HG03045 (cell line): ENCODE measurements at regions not wholly inside any gene's neighbourhood (a gene's known extent, or its start where the extent isn't known, plus 50 kb on each side); places are given as distances from the start of the nearest gene placed in this dataset.

Experiments used
- ATAC-seq: cut with Tn5 transposase; IDR thresholded peaks from one replicate; pipeline ENCODE4 v1.9.1; 2021; ENCODE audit warnings: mild to moderate bottlenecking, moderate library complexity; ENCODE audit not compliant: unreplicated experiment

DNA sequence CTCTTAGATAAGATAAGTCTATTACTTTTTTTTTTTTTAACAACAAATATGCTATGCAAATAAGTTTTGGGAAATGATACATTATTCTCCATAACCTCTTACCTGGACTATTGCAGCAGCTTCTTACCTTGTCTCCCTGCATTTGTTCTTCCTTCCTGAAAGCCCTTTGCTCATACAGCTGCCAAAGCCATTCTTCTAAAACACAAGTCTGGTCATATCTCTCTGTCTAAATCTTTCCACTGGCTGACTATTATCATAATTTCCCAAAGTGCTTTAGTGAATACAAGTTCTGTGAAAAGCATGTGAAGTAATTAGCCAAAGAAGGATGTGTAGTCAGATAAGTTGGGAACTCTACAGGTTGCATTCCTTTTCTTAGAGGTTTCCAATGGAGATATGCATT is 115.4 kb upstream of the CNTLN start:
- ATAC-seq, result no peak

DNA sequence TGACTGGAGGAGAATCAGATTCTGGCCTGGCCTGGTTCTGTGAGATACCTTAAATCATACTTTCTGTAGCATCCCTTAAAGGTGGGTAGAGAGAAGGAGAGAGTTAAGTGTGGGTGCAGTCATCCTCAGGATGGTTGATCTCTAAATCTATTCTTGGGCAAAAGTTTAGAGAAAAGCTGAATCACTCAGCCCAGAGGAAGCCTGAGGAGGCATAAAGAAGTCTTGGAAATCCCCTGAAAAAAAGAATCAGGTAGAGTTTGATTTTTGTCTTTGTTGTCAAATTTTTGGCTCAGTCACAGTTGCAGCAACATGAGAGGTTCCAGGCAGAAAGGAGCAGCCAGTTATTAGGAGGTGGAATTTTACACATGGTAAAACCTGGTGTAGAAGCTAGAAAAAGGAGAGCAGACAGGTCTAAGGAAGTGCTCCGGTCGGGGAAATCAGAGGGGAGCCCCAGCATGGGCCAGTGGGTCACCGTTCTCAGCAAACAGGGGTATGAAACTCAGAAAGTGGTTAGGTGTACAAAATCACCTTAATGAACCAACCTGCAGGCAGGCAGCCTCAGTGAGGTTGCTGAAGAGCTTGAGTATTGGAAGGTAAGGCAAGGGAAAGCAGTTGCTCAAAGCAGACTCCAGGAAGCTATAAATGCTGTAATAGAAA is 116.2 kb upstream of the CNTLN start:
- ATAC-seq, result no peak

DNA sequence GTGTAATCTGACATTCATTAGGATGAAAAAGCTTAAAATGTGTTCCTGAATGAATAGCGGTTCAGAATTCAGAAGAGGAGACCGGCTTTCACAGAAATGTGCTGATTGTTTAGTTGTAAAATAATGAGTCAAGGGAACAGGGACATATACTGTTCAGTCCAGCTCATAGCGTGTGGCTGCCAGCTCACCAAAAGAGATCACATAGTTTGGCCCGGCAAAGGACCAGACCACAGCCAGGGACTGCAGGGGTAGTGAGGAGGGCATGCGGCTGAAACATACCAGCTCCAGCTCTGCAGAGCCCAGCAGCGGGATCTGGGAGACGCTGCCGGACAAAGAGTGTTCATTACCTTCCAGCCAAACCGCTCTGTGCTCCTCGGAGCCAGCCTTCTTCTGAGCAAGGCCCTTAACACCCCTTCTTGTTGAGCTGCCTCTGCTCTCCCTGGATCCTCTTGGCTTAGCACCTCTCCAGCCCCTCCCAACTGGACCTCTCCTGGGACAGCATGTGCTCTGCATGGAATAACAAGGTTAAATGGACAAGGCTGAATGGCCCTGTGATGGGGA is 116.8 kb upstream of the CNTLN start:
- ATAC-seq, result no peak

DNA sequence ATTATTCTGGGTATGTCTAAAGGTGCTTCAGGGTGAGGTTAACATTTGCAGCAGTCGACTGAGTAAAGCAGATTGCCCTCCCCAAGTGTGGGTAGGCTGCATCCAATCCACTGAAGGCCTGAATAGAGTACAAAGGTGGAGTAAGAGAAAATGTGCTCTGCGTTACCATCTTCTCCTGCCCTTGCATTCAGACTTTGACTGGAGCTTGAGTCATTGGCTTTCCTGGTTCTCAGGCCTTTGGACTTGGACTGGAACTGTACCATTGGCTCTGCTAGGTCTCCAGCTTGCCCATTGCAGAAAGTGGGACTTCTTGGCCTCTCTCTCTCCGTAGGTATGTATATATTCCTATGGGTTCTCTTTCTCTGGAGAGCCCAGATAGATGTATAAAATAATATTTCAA is 120.9 kb upstream of the CNTLN start:
- ATAC-seq, result no peak

DNA sequence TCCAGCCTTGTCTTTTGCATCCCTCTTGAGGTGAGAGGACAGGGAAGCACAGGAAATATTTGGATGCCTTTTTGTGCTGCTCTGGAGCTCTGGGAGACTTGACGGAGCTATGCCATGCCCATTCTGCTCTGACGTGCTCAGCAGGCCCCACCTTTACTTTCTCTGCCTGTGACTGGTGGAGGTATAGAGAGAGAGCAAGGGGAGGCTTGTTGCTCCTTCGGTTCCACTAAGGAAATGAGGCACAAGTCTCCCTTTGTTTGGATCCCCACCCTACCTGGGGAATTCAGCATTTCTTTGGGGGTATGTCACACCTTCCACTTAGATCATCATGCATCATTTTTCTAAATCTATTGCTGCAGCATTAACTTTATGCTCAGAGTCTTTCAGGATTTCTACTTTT is 121.8 kb upstream of the CNTLN start:
- ATAC-seq, result no peak

DNA sequence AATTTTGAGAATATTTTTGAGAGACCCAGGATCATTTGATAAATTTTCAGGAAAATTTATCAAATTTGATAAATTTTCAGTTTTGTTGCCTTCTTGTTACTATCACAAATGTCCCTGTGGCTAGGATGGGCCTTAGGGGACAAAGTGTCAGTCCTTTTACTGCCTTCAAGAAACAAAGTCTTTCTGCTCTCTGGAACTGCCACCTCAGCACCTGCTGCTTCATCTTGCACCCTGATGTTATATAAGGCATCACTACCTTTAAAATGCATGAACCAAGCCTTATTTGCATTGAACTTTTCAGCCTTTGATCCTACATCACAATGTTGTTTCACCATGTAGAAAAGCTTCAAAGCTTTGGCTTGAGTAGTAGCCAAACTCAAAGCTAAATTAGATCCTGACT is 123.0 kb upstream of the CNTLN start:
- ATAC-seq, result no peak

DNA sequence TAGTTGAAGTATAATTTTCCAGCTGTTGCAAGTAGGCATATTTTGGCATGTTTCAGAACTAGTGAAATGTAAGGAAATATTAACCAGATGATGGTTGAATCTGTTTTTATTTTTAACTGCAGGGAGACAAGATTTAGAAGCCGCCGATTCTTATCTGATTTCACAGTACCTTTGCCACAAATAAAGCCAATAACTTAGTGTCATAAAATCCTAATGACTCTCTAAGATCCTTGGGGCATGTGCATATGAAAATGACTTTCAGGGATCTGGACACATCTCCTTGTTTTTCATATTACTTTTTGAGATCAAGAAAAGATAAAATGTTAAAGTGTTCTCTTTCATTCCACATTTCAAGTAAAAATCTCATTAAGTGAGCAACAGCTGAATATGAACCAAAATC is 125.8 kb upstream of the CNTLN start:
- no peak for ATAC-seq

DNA sequence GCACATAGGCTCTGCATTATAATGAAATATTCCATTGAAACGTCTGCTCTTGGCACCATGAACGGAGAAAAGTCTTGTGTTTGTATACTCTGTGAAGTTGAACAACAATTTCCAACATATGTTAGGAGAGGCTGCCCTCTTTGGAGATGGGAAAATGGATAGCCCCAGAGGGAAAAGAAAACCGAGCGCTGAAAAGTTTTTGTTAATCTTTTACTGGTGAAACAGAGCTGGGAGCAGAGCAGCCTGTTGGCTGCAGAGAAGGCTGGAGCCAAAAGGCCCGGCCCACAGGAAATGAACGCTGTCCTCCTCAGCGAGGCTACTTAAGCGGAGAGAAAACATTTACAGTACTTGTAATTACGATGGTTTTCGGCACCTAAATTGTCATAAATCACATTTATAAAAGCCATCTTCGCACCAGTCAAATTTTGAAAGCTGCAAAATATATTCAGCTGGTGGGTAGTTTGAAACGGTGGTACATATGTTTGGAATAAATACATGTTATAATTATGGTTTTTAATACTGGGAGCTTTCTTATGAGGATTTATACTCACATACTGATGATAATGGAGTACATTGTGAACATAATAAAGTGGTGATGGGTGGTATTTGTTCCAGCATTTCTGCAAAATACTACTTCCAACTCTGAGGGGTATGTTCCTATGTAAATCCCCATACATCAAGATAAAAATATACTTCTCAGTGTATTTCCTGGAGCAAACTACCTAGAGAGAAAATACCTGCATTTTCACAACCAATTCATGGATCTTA is 129.6 kb upstream of the CNTLN start:
- no peak for ATAC-seq

DNA sequence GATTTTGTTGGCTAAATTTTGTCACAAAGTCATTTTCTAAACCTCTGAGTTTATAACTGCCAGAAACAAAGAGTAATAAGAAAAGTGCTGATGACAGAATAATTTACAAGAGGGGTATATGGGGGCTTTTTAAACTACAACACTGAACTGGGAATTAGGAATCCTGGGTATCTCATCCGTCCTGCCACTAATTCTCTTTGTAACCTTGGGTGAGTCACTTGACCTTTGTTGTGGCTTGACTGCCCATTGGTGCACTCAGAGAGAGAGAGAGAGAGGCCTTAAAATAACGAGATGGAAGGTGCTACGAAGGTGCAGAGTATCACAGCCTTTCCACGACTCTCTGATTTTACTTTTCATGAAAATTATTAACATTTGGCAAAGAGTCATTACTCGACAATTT is 130.3 kb upstream of the CNTLN start:
- ATAC-seq, result no peak

DNA sequence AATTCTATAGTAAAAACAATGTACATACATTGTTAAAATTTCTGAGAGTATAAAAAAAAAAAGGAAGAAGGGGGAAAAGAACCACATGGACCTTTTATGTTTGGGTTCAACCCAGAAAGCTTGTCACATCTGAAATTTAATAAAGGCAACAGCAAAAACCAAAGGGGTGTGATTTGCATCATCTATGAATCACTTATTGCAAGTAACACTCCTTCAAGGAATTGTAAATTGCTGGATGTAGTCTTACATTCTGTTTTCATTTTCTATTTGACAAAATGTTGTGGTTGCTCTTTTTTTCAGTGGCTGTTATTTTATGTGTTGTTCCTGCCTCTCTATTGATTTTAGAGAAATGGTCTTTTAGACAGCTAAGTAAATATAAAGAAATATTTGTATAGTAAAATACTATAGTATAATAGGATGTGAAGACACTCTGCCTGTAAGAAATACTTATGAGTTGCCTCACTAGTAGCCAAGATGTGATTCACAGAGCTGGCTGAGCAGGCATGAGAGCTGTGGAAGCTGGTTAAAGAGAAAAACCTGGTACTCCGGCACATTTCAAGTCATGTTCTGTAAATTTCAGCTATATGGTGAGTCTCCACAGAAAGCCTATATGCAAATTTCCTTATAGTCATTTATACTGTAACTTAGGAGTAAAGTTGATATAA is 131.1 kb upstream of the CNTLN start:
- ATAC-seq, result no peak

DNA sequence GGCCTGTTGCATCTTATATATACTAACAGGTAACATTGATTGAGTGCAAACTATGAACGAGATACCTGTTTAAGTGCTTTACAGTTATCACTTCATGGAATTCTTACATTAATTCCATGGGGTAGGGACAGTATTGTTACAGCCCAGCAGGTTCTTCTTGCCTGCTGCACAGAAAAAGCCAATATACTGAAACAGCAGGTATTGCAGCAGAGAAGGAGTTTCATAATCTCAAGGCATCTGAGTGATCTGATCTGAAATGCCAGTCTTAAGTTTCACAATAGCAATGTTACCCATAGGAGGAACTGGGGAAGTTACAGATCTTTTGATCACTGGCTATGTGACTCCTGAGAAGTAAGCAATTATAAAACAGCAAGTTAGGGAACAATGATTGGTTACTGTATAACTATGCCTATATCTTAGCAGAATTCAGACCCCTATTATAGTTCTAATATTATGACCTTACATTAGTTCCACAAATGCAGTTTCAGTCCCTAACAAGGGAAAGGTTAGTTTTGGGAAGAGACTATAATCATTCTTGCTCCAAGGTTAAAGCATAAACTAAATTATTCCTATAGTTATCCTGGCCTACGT is 126.5 kb upstream of the BNC2 start:
- ATAC-seq, result no peak

DNA sequence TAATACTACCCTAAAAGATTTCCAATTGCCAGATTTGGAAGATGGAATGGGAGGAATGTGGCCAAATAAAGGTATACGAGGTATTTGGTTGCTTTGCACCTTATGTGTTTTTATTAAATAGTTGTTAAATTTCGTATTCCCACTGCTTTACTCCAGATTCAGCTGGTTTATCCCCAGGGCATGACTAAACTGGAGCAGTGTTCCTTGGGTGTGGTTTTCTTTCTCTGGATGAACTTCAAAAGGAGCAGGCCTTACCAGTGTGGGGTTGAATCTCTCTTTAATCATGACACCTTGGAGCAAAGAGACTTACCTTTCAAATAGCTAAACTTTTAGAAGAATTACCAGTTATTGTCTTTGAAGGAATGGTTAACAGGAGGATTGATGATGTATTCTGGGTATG is 121.7 kb upstream of the BNC2 start:
- ATAC-seq, result no peak

DNA sequence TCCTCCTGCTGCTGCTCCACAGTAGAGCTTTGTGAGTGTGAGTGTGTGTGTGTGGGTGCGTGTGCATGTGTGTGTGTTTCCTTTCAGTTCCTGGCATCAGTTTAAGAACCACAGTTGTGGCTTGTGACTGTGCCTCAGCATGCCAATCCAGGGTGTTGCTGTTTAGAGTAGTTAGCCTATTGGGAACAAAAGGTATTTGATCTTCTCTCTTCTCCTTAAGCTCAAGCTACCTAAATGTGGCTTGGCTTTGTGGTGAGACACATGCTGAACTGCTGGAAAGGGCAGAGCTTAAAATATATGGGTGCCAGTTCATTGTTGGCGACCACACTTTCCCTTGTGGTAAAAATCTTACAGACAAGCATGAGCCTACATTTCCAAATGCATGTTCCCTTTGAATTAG is 116.6 kb upstream of the BNC2 start:
- ATAC-seq, result no peak

DNA sequence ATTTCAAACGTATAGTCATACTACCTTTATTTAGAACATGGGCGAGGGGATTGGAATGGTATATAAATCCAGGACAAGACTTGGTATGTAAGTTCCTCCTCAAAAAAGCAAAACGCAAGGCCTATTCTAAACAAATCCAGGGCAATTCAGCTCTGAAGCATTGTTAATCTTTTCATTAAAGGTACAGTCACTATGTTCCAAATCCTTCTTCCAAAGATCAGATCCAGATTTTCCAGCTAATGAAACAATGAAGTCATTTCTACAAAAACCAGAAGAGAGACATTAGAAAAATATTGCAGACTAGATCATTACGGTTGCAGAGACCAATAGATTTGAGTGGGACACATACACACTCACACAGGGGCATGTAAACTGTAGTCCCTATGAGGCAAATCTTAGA is 116.1 kb upstream of the BNC2 start:
- ATAC-seq, result no peak

DNA sequence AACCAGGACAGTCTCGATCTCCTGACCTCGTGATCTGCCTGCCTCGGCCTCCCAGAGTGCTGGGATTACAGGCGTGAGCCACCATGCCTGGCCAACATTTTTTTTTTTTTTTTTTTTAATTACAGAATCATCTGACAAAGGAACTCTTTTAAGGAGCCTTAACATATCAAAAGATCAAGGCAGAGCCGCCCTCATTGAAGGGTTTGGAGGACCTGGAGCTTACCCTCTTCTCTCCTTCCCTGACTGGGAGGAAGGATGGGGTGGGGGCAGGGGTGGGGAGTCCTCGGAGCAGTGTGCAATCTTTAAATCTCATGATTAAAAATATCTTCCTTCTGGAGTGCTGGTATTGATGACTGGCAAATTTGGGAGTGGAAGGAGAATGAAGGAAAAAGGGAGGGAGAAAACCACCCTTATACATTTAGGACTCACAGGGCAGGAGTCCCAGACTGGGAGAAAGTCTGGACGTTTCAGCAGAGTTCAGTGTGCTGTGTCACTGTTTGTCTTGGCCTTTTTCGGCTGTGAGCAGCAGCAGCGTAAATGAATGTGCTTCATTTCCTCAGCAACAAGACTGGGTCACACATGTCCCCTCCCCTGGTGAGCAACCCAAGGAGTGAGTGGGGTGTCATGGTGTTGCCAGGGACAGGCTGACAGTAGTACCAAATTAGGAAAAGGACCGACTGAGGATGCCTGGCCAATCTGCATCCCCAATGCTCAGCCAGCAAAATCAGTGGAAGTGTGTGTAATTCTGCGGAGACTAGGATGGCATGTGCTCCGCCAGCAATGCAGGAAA is 115.3 kb upstream of the BNC2 start:
- no peak for ATAC-seq

DNA sequence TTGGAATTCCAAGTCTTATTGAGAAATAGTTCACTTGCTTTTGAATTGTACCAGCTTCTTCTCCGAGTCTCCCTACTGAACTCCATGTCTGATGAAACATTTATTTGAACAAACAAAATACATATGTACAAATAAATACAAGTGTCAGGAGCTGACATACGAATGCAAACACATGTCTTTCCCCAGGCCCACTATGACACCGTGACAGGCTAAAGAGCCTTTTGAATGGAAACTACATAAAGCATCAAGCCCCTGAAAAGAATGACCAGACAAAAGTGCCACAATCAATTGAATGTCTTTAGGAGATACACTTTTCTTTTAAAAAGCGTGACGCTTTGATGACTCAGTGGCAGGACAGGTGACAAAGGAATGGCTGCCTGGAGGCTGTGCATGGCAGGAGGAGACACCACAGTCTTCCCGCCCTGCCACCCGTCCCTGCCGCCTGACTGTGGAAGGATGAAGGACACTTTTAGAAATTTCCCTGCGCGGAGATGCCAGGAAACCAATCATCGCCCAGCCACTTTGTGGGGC is 112.4 kb upstream of the BNC2 start:
- ATAC-seq, result no peak

DNA sequence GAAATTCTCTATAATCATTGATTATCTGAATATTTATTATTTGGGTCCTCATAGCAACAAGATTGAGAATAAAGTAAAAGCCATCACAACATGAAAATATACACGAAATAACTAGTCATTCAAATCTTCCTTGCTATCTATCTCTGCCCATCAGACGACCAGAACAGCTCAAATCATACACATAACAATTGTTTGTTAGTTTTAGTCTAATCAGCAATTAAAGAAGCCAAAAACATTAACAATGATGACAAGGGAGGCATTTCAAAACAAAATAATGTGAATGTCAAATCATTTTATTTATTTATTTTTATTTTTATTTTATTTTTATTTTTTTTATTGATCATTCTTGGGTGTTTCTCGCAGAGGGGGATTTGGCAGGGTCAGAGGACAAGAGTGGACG is 106.0 kb upstream of the BNC2 start:
- ATAC-seq, result no peak

DNA sequence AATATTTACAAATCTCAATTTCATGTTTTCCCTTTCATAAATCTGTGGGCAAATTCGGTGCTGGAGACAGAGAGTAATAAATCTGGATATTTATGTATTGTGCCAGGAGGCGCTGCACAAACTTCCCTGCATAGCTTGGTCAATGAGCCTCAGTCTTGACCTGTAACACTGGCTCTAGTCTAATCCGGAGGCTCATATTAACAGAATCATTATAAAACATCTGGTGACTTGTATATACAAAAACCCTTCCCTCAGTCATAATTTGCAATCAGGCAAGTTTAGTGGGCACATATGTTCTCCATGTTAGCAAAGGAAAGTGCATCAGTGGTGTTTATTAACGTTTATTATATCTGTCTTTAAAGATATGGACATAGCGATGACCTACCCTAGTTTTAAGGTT is 104.0 kb upstream of the BNC2 start:
- no peak for ATAC-seq

DNA sequence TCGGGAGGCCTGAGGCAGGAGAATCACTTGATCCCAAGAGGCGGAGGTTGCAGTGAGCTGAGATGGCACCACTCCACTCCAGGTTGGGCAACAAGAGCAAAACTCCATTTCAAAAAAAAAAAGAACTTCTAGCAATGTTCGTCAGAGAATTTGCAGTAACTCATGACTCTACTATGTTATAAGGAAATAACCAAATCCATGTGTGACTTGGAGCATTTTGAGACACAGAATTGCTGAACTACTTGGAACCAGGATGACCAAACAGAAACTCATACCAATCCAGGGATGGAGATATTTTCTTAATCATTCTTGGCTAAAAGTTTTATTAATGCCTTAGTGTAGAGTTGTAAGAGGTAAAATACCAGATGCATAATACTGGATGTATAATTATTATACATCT is 99.9 kb upstream of the BNC2 start:
- ATAC-seq, result no peak

DNA sequence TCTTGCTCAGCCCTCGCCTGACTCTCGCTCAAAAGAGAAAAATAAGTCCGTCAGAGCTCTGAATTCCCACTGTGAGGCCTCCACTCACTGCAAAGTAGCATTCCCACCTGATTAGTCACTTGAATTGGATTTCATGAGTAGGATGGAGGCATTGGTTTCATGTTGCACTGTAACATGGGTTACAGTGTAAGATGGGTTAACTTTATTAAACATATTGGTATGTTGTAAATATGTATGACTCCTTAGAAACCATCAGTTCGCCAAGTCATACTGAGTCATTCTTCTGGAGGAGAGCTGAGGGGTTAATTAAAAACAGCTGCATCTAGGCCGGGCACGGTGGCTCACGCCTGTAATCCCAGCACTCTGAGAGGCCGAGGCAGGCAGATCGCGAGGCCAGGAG is 93.8 kb upstream of the BNC2 start:
- no peak for ATAC-seq

DNA sequence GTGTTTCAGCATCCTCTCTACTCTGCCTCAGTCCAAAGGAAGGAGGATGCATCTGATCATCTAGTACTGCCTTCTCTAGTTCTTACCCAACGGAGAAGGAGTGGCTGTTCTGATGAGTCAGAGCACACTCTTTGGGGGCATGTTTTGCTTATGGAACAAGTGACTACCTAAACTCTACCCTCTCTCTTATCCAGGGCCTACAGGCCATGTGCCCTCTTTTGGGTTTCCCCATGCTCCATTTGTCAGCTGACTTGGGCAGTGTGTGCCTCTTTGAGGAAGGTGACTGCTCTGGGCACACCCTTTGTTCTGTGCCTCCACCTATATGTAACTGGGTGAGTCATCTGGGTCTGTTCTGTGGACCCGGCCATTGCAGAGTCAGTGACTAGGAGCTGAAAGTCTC is 89.6 kb upstream of the BNC2 start:
- no peak for ATAC-seq
